B cell (primary cell): ENCODE measurements at regions not wholly inside any gene's neighbourhood (a gene's known extent, or its start where the extent isn't known, plus 50 kb on each side); places are given as distances from the start of the nearest gene placed in this dataset.

Experiments used
- ATAC-seq: fragments of 200-7000 bp; cut with Tn5 transposase; one replicate; pipeline ENCODE4 v1.10.0; 2021; ENCODE audit warnings: low read depth, mild to moderate bottlenecking, moderate number of reproducible peaks, moderate library complexity
- CTCF ChIA-PET: fragments of 350-600 bp; sonication (Branson Sonifier 250); formaldehyde crosslinking; loops from one replicate; lab custom pipeline; 2021; ENCODE audit warnings: antibody characterized with exemption, inconsistent platforms; lab: Charles Lee
- POLR2A ChIA-PET: fragments of 350-600 bp; sonication (Branson Sonifier 250); formaldehyde crosslinking; loops from one replicate; lab custom pipeline; 2021; ENCODE audit warnings: antibody characterized with exemption; lab: Charles Lee
- DNase-seq: peaks from one replicate; pipeline ENCODE4 v3.0.0; 2013
- H2AFZ ChIP-seq: 2 replicates; pipeline ENCODE4 v1.6.1; 2012; ENCODE audit warnings: mild to moderate bottlenecking, low read depth, low read length; ENCODE audit not compliant: insufficient read depth, poor library complexity, severe bottlenecking
- H3K27ac ChIP-seq, 2 donors: 1 replicate in 1 of 2; 2 replicates in 1 of 2; pipeline ENCODE4 v1.5.1; 2012 to 2013; ENCODE audit warnings: low read length in 2 of 2, mild to moderate bottlenecking in 2 of 2, moderate library complexity in 1 of 2
- H3K27me3 ChIP-seq, 4 experiments: fragments of 200-600 bp in 1 of 4; sonication (generic) in 1 of 4; replicated peaks in 1 of 4; 1 replicate in 2 of 4; 2 replicates in 2 of 4; pipeline versions ENCODE4 v1.6.1 to v1.7.0; 2013 to 2016; ENCODE audit warnings: low read length in 3 of 4, mild to moderate bottlenecking in 2 of 4, mixed read lengths in 1 of 4, moderate library complexity in 1 of 4; ENCODE audit not compliant: insufficient read depth in 4 of 4, control insufficient read depth in 3 of 4; ENCODE audit errors: control extremely low read depth in 1 of 4
- H3K36me3 ChIP-seq, 2 experiments: replicated peaks in 1 of 2; 1 replicate in 1 of 2; 2 replicates in 1 of 2; pipeline versions ENCODE4 v1.6.1 to v1.7.1; 2013; ENCODE audit warnings: low read length in 1 of 2; ENCODE audit not compliant: insufficient read depth in 2 of 2, control insufficient read depth in 1 of 2; ENCODE audit errors: control extremely low read depth in 1 of 2, extremely low read depth in 1 of 2
- H3K4me1 ChIP-seq, 2 donors: fragments of 200-600 bp in 1 of 2; sonication (generic) in 1 of 2; 1 replicate in 1 of 2; 2 replicates in 1 of 2; pipeline versions ENCODE4 v1.5.1 to v1.6.1; 2013 to 2017; ENCODE audit warnings: low read length in 2 of 2; ENCODE audit not compliant: control insufficient read depth in 2 of 2, insufficient read depth in 2 of 2
- H3K4me2 ChIP-seq: replicated peaks from 2 replicates; pipeline ENCODE3; 2012; ENCODE audit warnings: mild to moderate bottlenecking, low read depth, low read length; ENCODE audit not compliant: poor library complexity, severe bottlenecking
- H3K4me3 ChIP-seq, 5 experiments: fragments of 200-600 bp in 1 of 5; sonication (generic) in 1 of 5; 1 replicate in 3 of 5; 2 replicates in 2 of 5; pipeline versions ENCODE4 v1.5.1 to v1.7.0; 2011 to 2016; ENCODE audit warnings: low read length in 4 of 5, mild to moderate bottlenecking in 4 of 5, low read depth in 2 of 5, control low read depth in 1 of 5, moderate library complexity in 1 of 5; ENCODE audit not compliant: insufficient read depth in 1 of 5; ENCODE audit errors: control extremely low read depth in 1 of 5, extremely low read depth in 1 of 5
- H3K79me2 ChIP-seq: fragments of 200-600 bp; sonication (generic); one replicate; pipeline ENCODE4 v1.6.0; 2016; ENCODE audit warnings: low read length; ENCODE audit not compliant: control insufficient read depth, insufficient read depth
- H3K9ac ChIP-seq: fragments of 200-600 bp; sonication (generic); 2 replicates; pipeline ENCODE4 v1.6.1; 2017; ENCODE audit warnings: mild to moderate bottlenecking, low read length, moderate library complexity
- H3K9me3 ChIP-seq, 3 donors: one replicate each; pipeline versions ENCODE4 v1.6.1 to v1.7.1; 2013; ENCODE audit warnings: low read length in 2 of 3; ENCODE audit not compliant: control insufficient read depth in 2 of 3, insufficient read depth in 1 of 3; ENCODE audit errors: control extremely low read depth in 1 of 3
- H4K20me1 ChIP-seq: 2 replicates; pipeline ENCODE4 v1.6.0; 2012; ENCODE audit warnings: mild to moderate bottlenecking, low read length; ENCODE audit not compliant: insufficient read depth, control insufficient read depth, poor library complexity, severe bottlenecking
- H3K27ac Mint-ChIP-seq: one replicate; pipeline ENCODE4 v1.8.0; 2021; ENCODE audit warnings: mixed read lengths
- H3K27me3 Mint-ChIP-seq: one replicate; pipeline ENCODE4 v1.8.0; 2021; ENCODE audit warnings: mixed read lengths
- H3K4me1 Mint-ChIP-seq: one replicate; pipeline ENCODE4 v1.8.0; 2021; ENCODE audit warnings: mixed read lengths
- H3K4me3 Mint-ChIP-seq: one replicate; pipeline ENCODE4 v1.8.0; 2021; ENCODE audit warnings: mixed read lengths
- H3K9me3 Mint-ChIP-seq: one replicate; pipeline ENCODE4 v1.8.0; 2022; ENCODE audit warnings: mixed read lengths; ENCODE audit not compliant: insufficient read depth
- EZH2 ChIP-seq: IDR thresholded peaks from 2 replicates; pipeline ENCODE4 v1.6.1; 2012; ENCODE audit warnings: borderline replicate concordance, low read depth, mild to moderate bottlenecking, moderate library complexity, low read length; ENCODE audit not compliant: insufficient read depth, poor library complexity, severe bottlenecking
- WGBS: methylation state at CpG from one replicate; pipeline ENCODE4 v1.1.5; 2013; ENCODE audit warnings: missing lambda C conversion rate; ENCODE audit not compliant: insufficient coverage; 5-methylcytosine and 5-hydroxymethylcytosine counted together
- intact Hi-C: fragments of 100-400 bp; cut with micrococcal nuclease; formaldehyde crosslinking; loops from one replicate; pipeline ENCODE4 v1.10.0; 2022
- TF ChIP-seq, protein P1 (sequence below): fragments of 200-600 bp; IDR thresholded peaks from one replicate; pipeline ENCODE4 v1.8.0; 2022; ENCODE audit warnings: antibody characterized with exemption, mild to moderate bottlenecking

DNA sequence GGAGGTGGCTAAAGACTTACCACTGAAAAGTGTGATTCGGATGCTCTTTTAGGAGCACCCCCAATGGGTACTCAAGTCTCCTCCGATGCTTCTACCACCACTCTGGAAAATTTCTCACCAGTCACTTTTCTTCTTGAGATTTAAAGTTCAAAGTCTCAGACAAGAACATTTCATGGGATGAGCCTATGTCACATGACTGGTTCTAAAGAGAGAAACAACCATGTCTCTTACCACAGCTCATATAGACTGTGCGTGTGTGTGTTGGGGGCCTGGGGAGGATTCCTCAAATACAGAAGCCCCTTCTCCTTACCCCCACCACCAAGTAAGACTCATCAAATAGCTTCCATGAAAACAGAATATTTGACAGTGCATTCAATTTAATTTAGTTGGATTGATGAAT, 181.7 kb upstream of the MIR17HG start:
- H3K9ac ChIP-seq: no peak overlapping the region
- no CpG with 5 or more reads among the region's 3 CpGs for WGBS
- no peak overlapping the region for H3K4me3 ChIP-seq
- H3K27me3 ChIP-seq: no peaks in the 10 kb centered on the region
- H3K79me2 ChIP-seq: no peaks in the 10 kb centered on the region
- no peaks in the 10 kb centered on the region for H3K27me3 Mint-ChIP-seq
- CTCF ChIA-PET: no interaction called here
- H3K27ac Mint-ChIP-seq: no peak overlapping the region
- H3K27ac ChIP-seq: no peak overlapping the region
- intact Hi-C loops: no loop called here
- H3K9me3 Mint-ChIP-seq: no peaks in the 10 kb centered on the region
- H3K4me1 ChIP-seq: no peaks in the 10 kb centered on the region
- DNase-seq: no peak
- no peaks in the 10 kb centered on the region for H4K20me1 ChIP-seq
- H2AFZ ChIP-seq: no peak overlapping the region
- no peaks in the 10 kb centered on the region for H3K4me1 Mint-ChIP-seq
- H3K9me3 ChIP-seq: no peaks in the 10 kb centered on the region
- no peaks in the 10 kb centered on the region for H3K36me3 ChIP-seq
- H3K4me2 ChIP-seq: no peak overlapping the region
- POLR2A ChIA-PET: no interaction called here
- no peak for ATAC-seq
- TF ChIP-seq EZH2: no peak
- TF ChIP-seq, protein P1, sequence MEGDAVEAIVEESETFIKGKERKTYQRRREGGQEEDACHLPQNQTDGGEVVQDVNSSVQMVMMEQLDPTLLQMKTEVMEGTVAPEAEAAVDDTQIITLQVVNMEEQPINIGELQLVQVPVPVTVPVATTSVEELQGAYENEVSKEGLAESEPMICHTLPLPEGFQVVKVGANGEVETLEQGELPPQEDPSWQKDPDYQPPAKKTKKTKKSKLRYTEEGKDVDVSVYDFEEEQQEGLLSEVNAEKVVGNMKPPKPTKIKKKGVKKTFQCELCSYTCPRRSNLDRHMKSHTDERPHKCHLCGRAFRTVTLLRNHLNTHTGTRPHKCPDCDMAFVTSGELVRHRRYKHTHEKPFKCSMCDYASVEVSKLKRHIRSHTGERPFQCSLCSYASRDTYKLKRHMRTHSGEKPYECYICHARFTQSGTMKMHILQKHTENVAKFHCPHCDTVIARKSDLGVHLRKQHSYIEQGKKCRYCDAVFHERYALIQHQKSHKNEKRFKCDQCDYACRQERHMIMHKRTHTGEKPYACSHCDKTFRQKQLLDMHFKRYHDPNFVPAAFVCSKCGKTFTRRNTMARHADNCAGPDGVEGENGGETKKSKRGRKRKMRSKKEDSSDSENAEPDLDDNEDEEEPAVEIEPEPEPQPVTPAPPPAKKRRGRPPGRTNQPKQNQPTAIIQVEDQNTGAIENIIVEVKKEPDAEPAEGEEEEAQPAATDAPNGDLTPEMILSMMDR: no peak
- H3K4me3 Mint-ChIP-seq: no peak overlapping the region

DNA sequence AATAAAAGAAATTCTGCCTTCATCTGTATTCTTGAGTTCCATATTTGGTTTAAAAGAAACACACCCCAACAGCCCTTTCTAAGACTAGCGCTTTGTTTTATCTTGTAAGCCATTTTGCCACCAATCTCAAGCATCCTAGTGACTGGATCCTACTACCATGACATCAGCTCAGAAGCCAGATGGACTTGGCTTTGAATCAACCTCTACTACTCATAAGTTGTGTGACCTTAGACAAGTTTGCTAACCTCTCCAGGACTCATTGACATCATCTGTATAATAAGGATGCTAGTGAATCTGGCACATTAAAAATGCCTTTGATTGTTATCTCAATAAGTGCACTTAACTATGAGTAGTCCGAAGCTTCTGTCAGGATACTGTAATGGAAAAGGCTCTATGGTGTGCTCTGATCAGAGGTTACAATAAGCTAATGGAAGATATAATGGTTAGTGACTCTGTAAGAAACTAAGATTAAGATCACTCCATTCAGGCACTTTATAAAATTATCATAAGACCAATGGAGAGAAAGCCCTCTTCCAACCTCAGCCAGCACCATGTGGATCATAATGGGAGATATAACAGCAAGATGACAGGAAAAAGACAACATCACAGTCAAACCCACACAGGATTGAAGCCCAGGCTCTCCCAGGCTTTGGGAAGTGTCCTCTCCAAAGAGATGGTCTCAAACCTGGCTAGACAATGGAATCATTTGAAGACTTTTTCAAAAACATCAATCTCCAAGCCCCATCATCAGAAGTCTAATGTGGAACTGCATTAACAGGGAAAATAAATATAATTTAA, 180.6 kb upstream of the MIR17HG start:
- no peaks in the 10 kb centered on the region for H3K9me3 ChIP-seq
- Mint-ChIP-seq H3K9me3 (no peaks in the 10 kb centered on the region), H3K4me1 (no peaks in the 10 kb centered on the region), H3K4me3 (no peak overlapping the region), H3K27ac (no peak overlapping the region), H3K27me3 (no peaks in the 10 kb centered on the region)
- no peaks in the 10 kb centered on the region for H4K20me1 ChIP-seq
- TF ChIP-seq, protein P1: no peak
- no peak for TF ChIP-seq EZH2
- no peak overlapping the region for H3K4me3 ChIP-seq
- ChIA-PET POLR2A (no interaction called here), CTCF (no interaction called here)
- H3K9ac ChIP-seq: no peak overlapping the region
- H3K36me3 ChIP-seq: no peaks in the 10 kb centered on the region
- H2AFZ ChIP-seq: no peak overlapping the region
- no peak for DNase-seq
- H3K4me2 ChIP-seq: no peak overlapping the region
- no peaks in the 10 kb centered on the region for H3K4me1 ChIP-seq
- intact Hi-C loops: no loop called here
- ATAC-seq: no peak
- WGBS: 100% methylated on average over 1 of the region's 2 CpGs
- no peak overlapping the region for H3K27ac ChIP-seq
- no peaks in the 10 kb centered on the region for H3K79me2 ChIP-seq
- H3K27me3 ChIP-seq: no peaks in the 10 kb centered on the region
